Transverse colon (tissue), 4 donors: ENCODE measurements at regions not wholly inside any gene's neighbourhood (a gene's known extent, or its start where the extent isn't known, plus 50 kb on each side); places are given as distances from the start of the nearest gene placed in this dataset.

Experiments
- CTCF ChIP-seq, 5 experiments: fragments of 200-600 bp in 3 of 5; fragments of 450-650 bp in 2 of 5; sonication (generic) in 3 of 5; IDR thresholded peaks; 1 replicate in 2 of 5; 2 replicates in 3 of 5; pipeline ENCODE4 v1.5.1; 2016 to 2017; ENCODE audit warnings: antibody characterized with exemption in 5 of 5, inconsistent platforms in 3 of 5, mild to moderate bottlenecking in 2 of 5, moderate library complexity in 1 of 5
- EP300 ChIP-seq: sonication (generic); formaldehyde crosslinking; IDR thresholded peaks from one replicate; pipeline ENCODE4 v1.6.1; 2017; ENCODE audit warnings: antibody characterized with exemption, low read depth
- POLR2A ChIP-seq: fragments of 450-650 bp; IDR thresholded peaks from one replicate; pipeline ENCODE4 v1.6.1; 2016; ENCODE audit warnings: antibody characterized with exemption, mild to moderate bottlenecking, moderate library complexity
- POLR2AphosphoS5 ChIP-seq, 3 donors: sonication (generic); formaldehyde crosslinking; IDR thresholded peaks; one replicate each; pipeline ENCODE4 v1.6.1; 2016; ENCODE audit warnings: antibody characterized with exemption in 3 of 3

DNA sequence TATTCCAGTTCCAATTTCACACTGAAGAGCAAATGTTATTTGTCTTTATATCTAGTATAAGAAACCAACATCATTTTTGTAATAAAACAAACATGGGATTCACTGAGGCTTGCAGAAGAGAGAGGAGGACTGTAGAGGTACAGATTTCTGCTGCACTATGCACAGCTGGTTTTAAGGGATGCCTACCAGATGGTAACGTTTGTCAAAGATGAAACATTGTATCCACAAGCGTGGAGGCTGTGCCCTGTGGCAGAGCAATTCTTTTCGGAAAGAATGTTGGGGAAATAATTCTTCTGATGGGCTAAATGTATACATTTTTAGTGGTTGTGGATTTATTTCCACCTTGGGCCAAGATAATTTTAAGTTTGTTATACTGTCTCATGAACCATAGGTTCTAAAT is 272.4 kb downstream of the DUSP10 start:
- no peak for TF ChIP-seq POLR2A
- no peak for TF ChIP-seq CTCF (IDR thresholded peaks at IDR 0.05)
- TF ChIP-seq POLR2AphosphoS5 (IDR thresholded peaks at IDR 0.05) = no peak
- no peak for TF ChIP-seq EP300
